ENCODE measurements at regions not wholly inside any gene's neighbourhood (a gene's known extent, or its start where the extent isn't known, plus 50 kb on each side); places are given as distances from the start of the nearest gene placed in this dataset.
A peak's percentile ranks its signal among the peaks of the same experiment; 100 is the strongest.

- no peak for TF ChIP-seq POLR2A (IDR thresholded peaks at IDR 0.05)
- TF ChIP-seq, protein P1, sequence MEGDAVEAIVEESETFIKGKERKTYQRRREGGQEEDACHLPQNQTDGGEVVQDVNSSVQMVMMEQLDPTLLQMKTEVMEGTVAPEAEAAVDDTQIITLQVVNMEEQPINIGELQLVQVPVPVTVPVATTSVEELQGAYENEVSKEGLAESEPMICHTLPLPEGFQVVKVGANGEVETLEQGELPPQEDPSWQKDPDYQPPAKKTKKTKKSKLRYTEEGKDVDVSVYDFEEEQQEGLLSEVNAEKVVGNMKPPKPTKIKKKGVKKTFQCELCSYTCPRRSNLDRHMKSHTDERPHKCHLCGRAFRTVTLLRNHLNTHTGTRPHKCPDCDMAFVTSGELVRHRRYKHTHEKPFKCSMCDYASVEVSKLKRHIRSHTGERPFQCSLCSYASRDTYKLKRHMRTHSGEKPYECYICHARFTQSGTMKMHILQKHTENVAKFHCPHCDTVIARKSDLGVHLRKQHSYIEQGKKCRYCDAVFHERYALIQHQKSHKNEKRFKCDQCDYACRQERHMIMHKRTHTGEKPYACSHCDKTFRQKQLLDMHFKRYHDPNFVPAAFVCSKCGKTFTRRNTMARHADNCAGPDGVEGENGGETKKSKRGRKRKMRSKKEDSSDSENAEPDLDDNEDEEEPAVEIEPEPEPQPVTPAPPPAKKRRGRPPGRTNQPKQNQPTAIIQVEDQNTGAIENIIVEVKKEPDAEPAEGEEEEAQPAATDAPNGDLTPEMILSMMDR (IDR thresholded peaks at IDR 0.05), result no peak
- Histone ChIP-seq H3K4me1 (peaks cover 0 to 2% (median 0%) of the 10 kb centered on the region in 12 donors), H3K36me3 (no peaks in the 10 kb centered on the region), H3K9me3 (no peaks in the 10 kb centered on the region), H3K27ac (no peak overlapping the region), H3K4me3 (no peak overlapping the region), H3K27me3 (no peaks in the 10 kb centered on the region)
- WGBS, 4 donors, result 23 to 31% (median 26%) methylated on average over 3 of the region's 3 CpGs
- ATAC-seq, result peak; percentile 47 to 82 (median 60)
- DNase-seq, result peak in 1 of 5 donors; percentile 24
- intact Hi-C loops (cut with DNase I), result no loop called here
Measured at GRCh38 chr14:42222924-42223471, 616.3 kb downstream of the LRFN5 start.

GRCh38 chr14:42214981-42215491, 608.4 kb downstream of the LRFN5 start:
- Histone ChIP-seq H3K27ac (peak overlapping the region in 2 of 12 donors; percentile 38 to 56), H3K4me1 (peaks cover 0 to 16% (median 0%) of the 10 kb centered on the region in 12 donors), H3K36me3 (no peaks in the 10 kb centered on the region), H3K9me3 (no peaks in the 10 kb centered on the region), H3K4me3 (no peak overlapping the region), H3K27me3 (no peaks in the 10 kb centered on the region)
- DNase-seq (no peak), ATAC-seq (peak in 2 of 4 donors; percentile 42 to 75)
- no peak for TF ChIP-seq POLR2A (IDR thresholded peaks at IDR 0.05)
- TF ChIP-seq, protein P1 (IDR thresholded peaks at IDR 0.05), result no peak
- intact Hi-C loops (cut with DNase I), result no loop called here

DNA sequence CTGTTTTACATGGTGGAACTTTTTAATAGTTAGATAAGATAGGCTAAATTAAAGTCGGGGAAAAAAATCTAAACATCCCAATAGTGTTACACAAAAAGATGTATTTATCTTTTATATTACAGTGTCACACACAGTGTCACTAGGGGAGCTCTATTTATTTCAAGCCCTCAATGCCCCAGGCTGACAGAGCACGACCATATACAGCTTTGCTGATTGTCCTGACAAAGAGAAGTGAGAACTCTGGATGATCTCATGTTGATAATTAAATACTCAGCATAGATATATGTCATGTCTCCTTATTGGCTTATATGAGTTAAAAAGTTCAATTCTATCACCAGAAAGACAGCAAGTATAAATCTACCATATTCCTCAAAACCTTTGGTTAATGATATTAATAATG, 594.3 kb downstream of the LRFN5 start:
- no peaks in the 10 kb centered on the region for H3K4me1 ChIP-seq
- no peak for DNase-seq
- H3K27me3 ChIP-seq, result no peaks in the 10 kb centered on the region
- H3K36me3 ChIP-seq, result no peaks in the 10 kb centered on the region
- intact Hi-C loops (cut with DNase I), result no loop called here
- H3K4me3 ChIP-seq, result no peak overlapping the region
- TF ChIP-seq POLR2A (IDR thresholded peaks at IDR 0.05), result no peak
- TF ChIP-seq, protein P1 (IDR thresholded peaks at IDR 0.05), result no peak
- H3K9me3 ChIP-seq, result no peaks in the 10 kb centered on the region
- no peak for ATAC-seq
- WGBS, 4 donors, result 46 to 63% (median 48%) methylated on average over 2 of the region's 2 CpGs
- no peak overlapping the region for H3K27ac ChIP-seq

DNA sequence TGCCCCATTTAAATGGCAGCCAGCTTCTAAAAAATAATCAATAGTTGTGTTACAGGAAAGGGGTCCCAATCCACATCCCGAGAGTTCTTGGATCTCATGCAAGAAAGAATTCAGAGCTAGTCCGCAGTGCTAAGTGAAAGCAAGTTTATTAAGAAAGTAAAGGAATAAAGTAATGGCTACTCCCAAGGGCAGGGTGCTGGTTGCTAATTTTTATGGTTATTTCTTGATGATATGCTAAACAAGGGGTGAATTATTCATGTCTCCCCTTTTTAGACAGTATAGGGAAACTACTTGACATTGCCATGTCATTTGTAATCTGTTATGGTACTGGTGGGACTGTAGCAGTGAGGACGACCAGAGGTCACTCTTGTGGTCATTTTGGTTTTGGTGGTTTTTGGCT, 591.3 kb downstream of the LRFN5 start:
- WGBS, 4 donors, result 57 to 85% (median 72%) methylated on average over 3 of the region's 3 CpGs
- TF ChIP-seq, protein P1 (IDR thresholded peaks at IDR 0.05), result no peak
- TF ChIP-seq POLR2A (IDR thresholded peaks at IDR 0.05), result no peak
- ATAC-seq (no peak), DNase-seq (no peak)
- no peaks in the 10 kb centered on the region for H3K27me3 ChIP-seq
- H3K27ac ChIP-seq, result no peak overlapping the region
- H3K36me3 ChIP-seq, result no peaks in the 10 kb centered on the region
- no peaks in the 10 kb centered on the region for H3K9me3 ChIP-seq
- intact Hi-C loops (cut with DNase I), result no loop called here
- no peaks in the 10 kb centered on the region for H3K4me1 ChIP-seq
- no peak overlapping the region for H3K4me3 ChIP-seq
